Loucy (cell line): ENCODE measurements at regions not wholly inside any gene's neighbourhood (a gene's known extent, or its start where the extent isn't known, plus 50 kb on each side); places are given as distances from the start of the nearest gene placed in this dataset.
"Not testable (repeated sequence)": the region's sequence is repeated elsewhere in the genome, so short reads cannot be mapped to it uniquely, and the experiment has no call there.

Source experiments
- H2AFZ ChIP-seq: fragments of 200-600 bp; sonication (generic); 2 replicates; pipeline ENCODE4 v1.6.0; 2016; ENCODE audit warnings: antibody characterized with exemption, mild to moderate bottlenecking, low read length, moderate library complexity
- H3F3A ChIP-seq: fragments of 200-600 bp; 2 replicates; pipeline ENCODE4 v1.6.0; 2016; ENCODE audit warnings: antibody characterized with exemption, low read depth, mild to moderate bottlenecking
- H3K27me3 ChIP-seq: fragments of 200-600 bp; sonication (generic); 2 replicates; pipeline ENCODE4 v1.6.1; 2014; ENCODE audit warnings: low read length, mild to moderate bottlenecking; ENCODE audit not compliant: insufficient read depth, poor library complexity, severe bottlenecking
- H3K36me3 ChIP-seq: fragments of 200-600 bp; sonication (generic); 2 replicates; pipeline ENCODE4 v1.6.1; 2016; ENCODE audit warnings: low read length; ENCODE audit not compliant: insufficient read depth
- H3K4me1 ChIP-seq: fragments of 200-600 bp; sonication (generic); 2 replicates; pipeline ENCODE4 v1.5.1; 2014; ENCODE audit warnings: low read length, mild to moderate bottlenecking; ENCODE audit not compliant: insufficient read depth, poor library complexity, severe bottlenecking
- H3K4me2 ChIP-seq: fragments of 200-600 bp; sonication (generic); 2 replicates; pipeline ENCODE4 v1.6.0; 2014; ENCODE audit warnings: antibody characterized with exemption, low read length, low read depth, mild to moderate bottlenecking; ENCODE audit not compliant: poor library complexity, severe bottlenecking
- H3K4me3 ChIP-seq: fragments of 200-600 bp; sonication (generic); 2 replicates; pipeline ENCODE4 v1.5.1; 2014; ENCODE audit warnings: low read length, mild to moderate bottlenecking, mixed read lengths; ENCODE audit not compliant: poor library complexity, severe bottlenecking
- H3K79me2 ChIP-seq: fragments of 200-600 bp; sonication (generic); 2 replicates; pipeline ENCODE4 v1.6.1; 2014; ENCODE audit warnings: low read length; ENCODE audit not compliant: insufficient read depth
- H3K9ac ChIP-seq: fragments of 200-600 bp; sonication (generic); 2 replicates; pipeline ENCODE4 v1.6.0; 2014; ENCODE audit warnings: mild to moderate bottlenecking, low read depth, low read length, moderate library complexity; ENCODE audit not compliant: poor library complexity, severe bottlenecking
- H3K9me2 ChIP-seq: fragments of 200-600 bp; sonication (generic); replicated peaks from 2 replicates; pipeline ENCODE4 v1.6.1; 2016; ENCODE audit warnings: low read depth, low read length, mixed read lengths
- H3K9me3 ChIP-seq: fragments of 200-600 bp; sonication (generic); 2 replicates; pipeline ENCODE4 v1.6.1; 2014; ENCODE audit warnings: mild to moderate bottlenecking, antibody characterized with exemption, low read length, low read depth; ENCODE audit not compliant: insufficient read depth
- H4K20me1 ChIP-seq: fragments of 200-600 bp; sonication (generic); 2 replicates; pipeline ENCODE4 v1.6.0; 2014; ENCODE audit warnings: antibody characterized with exemption, low read length, mild to moderate bottlenecking; ENCODE audit not compliant: insufficient read depth, poor library complexity, severe bottlenecking
- CTCF ChIP-seq: fragments of 200-600 bp; sonication (generic); conservative IDR thresholded peaks from 2 replicates; pipeline ENCODE4 v1.5.1; 2014; ENCODE audit warnings: mild to moderate bottlenecking, antibody characterized with exemption, low read length
- EZH2phosphoT487 ChIP-seq: fragments of 200-600 bp; IDR thresholded peaks from 2 replicates; pipeline ENCODE4 v1.6.1; 2018; ENCODE audit warnings: antibody characterized with exemption, mild to moderate bottlenecking, moderate library complexity, borderline replicate concordance

GRCh38 chr6:67914419-67914818 lies 720.7 kb upstream of the ADGRB3 start:
- Histone ChIP-seq H3K4me1 (no peaks in the 10 kb centered on the region), H3K27me3 (no peaks in the 10 kb centered on the region), H3K9ac (no peak overlapping the region), H2AFZ (no peak overlapping the region), H4K20me1 (no peaks in the 10 kb centered on the region), H3K36me3 (no peaks in the 10 kb centered on the region), H3K9me2 (no peaks in the 10 kb centered on the region), H3F3A (no peaks in the 10 kb centered on the region), H3K9me3 (no peaks in the 10 kb centered on the region), H3K4me3 (no peak overlapping the region), H3K79me2 (no peaks in the 10 kb centered on the region), H3K4me2 (no peak overlapping the region)
- no peak for TF ChIP-seq CTCF
- no peak for TF ChIP-seq EZH2phosphoT487

- no peaks in the 10 kb centered on the region for H3K36me3 ChIP-seq
- H3K9ac ChIP-seq = no peak overlapping the region
- TF ChIP-seq CTCF (no peak), EZH2phosphoT487 (no peak)
- H4K20me1 ChIP-seq = no peaks in the 10 kb centered on the region
- no peaks in the 10 kb centered on the region for H3K79me2 ChIP-seq
- no peaks in the 10 kb centered on the region for H3K4me1 ChIP-seq
- H3K9me2 ChIP-seq = no peaks in the 10 kb centered on the region
- H2AFZ ChIP-seq = no peak overlapping the region
- no peaks in the 10 kb centered on the region for H3K9me3 ChIP-seq
- no peaks in the 10 kb centered on the region for H3F3A ChIP-seq
- H3K4me2 ChIP-seq = no peak overlapping the region
- H3K4me3 ChIP-seq = no peak overlapping the region
- no peaks in the 10 kb centered on the region for H3K27me3 ChIP-seq
Observed at GRCh38 chr6:67909354-67909753, 725.7 kb upstream of the ADGRB3 start.

DNA sequence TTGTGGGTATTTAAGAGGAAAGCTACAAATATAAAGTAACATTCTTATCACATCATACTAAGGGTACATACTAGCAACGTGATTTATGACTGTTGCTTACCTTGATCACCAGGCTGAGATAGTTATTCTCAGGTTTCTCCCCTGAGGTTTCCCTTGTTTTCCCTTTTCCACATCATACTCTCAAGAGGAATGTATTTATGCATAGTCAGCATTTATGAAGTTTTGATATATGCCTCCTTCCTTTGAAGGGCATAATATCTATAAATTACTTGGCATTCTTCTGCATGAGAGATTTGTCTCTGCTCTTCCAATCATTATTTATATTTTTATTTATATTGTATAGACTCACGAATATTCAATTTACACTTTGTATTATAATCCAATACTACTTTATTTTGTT lies 726.7 kb upstream of the ADGRB3 start:
- no peaks in the 10 kb centered on the region for H4K20me1 ChIP-seq
- H3K9ac ChIP-seq = no peak overlapping the region
- no peak overlapping the region for H2AFZ ChIP-seq
- no peaks in the 10 kb centered on the region for H3K4me1 ChIP-seq
- no peaks in the 10 kb centered on the region for H3K9me3 ChIP-seq
- H3K4me3 ChIP-seq = no peak overlapping the region
- TF ChIP-seq EZH2phosphoT487 (no peak), CTCF (no peak)
- no peaks in the 10 kb centered on the region for H3K79me2 ChIP-seq
- no peak overlapping the region for H3K4me2 ChIP-seq
- H3K27me3 ChIP-seq = no peaks in the 10 kb centered on the region
- H3K36me3 ChIP-seq = no peaks in the 10 kb centered on the region
- H3K9me2 ChIP-seq = no peaks in the 10 kb centered on the region
- no peaks in the 10 kb centered on the region for H3F3A ChIP-seq

GRCh38 chr6:67904735-67905134 lies 730.3 kb upstream of the ADGRB3 start:
- not testable (repeated sequence) for H3K4me3 ChIP-seq, H3K9ac ChIP-seq

More at GRCh38 chr6:67904735-67905134, 730.3 kb upstream of the ADGRB3 start:
- not testable (repeated sequence) for H3K4me2 ChIP-seq, H3F3A ChIP-seq, H2AFZ ChIP-seq, H3K36me3 ChIP-seq, H3K79me2 ChIP-seq, H3K4me1 ChIP-seq, H3K9me2 ChIP-seq, H4K20me1 ChIP-seq, H3K27me3 ChIP-seq, H3K9me3 ChIP-seq
